A673 (cell line): ENCODE measurements at regions not wholly inside any gene's neighbourhood (a gene's known extent, or its start where the extent isn't known, plus 50 kb on each side); places are given as distances from the start of the nearest gene placed in this dataset.

Experiments
- BruUV-seq: library from RNA; stranded (reverse); fragments of 400-500 nt; replicated peaks from 2 replicates; lab custom pipeline; 2021; lab: Mats Ljungman, UMichigan
- CTCF ChIA-PET: fragments of 300-600 bp; sonication (Branson Sonifier 250); formaldehyde crosslinking; loops from one replicate; lab custom pipeline; 2022; ENCODE audit warnings: antibody characterized with exemption; lab: Charles Lee
- POLR2A ChIA-PET: fragments of 300-600 bp; sonication (Branson Sonifier 250); formaldehyde crosslinking; loops from one replicate; lab custom pipeline; 2022; ENCODE audit warnings: antibody characterized with exemption; ENCODE audit not compliant: low non-redundant PET; lab: Charles Lee
- DNase-seq: peaks from one replicate; pipeline ENCODE4 v3.0.0-alpha.2; 2015; ENCODE audit warnings: low spot score
- H3K27ac ChIP-seq: fragments of 200-600 bp; sonication (generic); 2 replicates; pipeline ENCODE4 v1.5.1; 2016; ENCODE audit warnings: mixed run types, low read depth, mild to moderate bottlenecking, mixed read lengths, antibody characterized with exemption, low read length; ENCODE audit not compliant: poor library complexity, severe bottlenecking
- H3K27me3 ChIP-seq: fragments of 200-600 bp; sonication (generic); replicated peaks from 2 replicates; pipeline ENCODE4 v1.6.1; 2017; ENCODE audit warnings: mixed run types, low read depth, mild to moderate bottlenecking, mixed read lengths, antibody characterized with exemption, low read length; ENCODE audit not compliant: insufficient read depth, poor library complexity
- H3K36me3 ChIP-seq: fragments of 200-600 bp; sonication (generic); 2 replicates; pipeline ENCODE4 v1.6.1; 2016; ENCODE audit warnings: mixed run types, mild to moderate bottlenecking, mixed read lengths, antibody characterized with exemption, low read length; ENCODE audit not compliant: insufficient read depth, poor library complexity, severe bottlenecking
- H3K4me1 ChIP-seq: fragments of 200-600 bp; sonication (generic); 2 replicates; pipeline ENCODE4 v1.6.1; 2017; ENCODE audit warnings: mixed run types, mild to moderate bottlenecking, mixed read lengths, antibody characterized with exemption, low read length; ENCODE audit not compliant: insufficient read depth, poor library complexity, severe bottlenecking
- H3K4me3 ChIP-seq: fragments of 200-600 bp; sonication (generic); 2 replicates; pipeline ENCODE4 v1.5.1; 2016; ENCODE audit warnings: low read depth, mixed run types, mild to moderate bottlenecking, mixed read lengths, low read length; ENCODE audit not compliant: poor library complexity, severe bottlenecking
- H3K9me3 ChIP-seq: fragments of 200-600 bp; sonication (generic); 2 replicates; pipeline ENCODE4 v1.6.1; 2016; ENCODE audit warnings: mixed run types, low read depth, mild to moderate bottlenecking, mixed read lengths, antibody characterized with exemption, low read length; ENCODE audit not compliant: poor library complexity, severe bottlenecking
- EZH2 ChIP-seq: fragments of 200-600 bp; sonication (generic); IDR thresholded peaks from 2 replicates; pipeline ENCODE4 v1.6.1; 2017; ENCODE audit warnings: borderline replicate concordance, low read depth, mild to moderate bottlenecking, mixed read lengths, antibody characterized with exemption, low read length; ENCODE audit not compliant: poor library complexity, severe bottlenecking
- intact Hi-C: fragments of 100-400 bp; cut with micrococcal nuclease; formaldehyde crosslinking; loops from one replicate; pipeline ENCODE4 v1.10.0; 2022; ENCODE audit not compliant: unreplicated experiment
- TF ChIP-seq, protein P1 (sequence below): fragments of 300-800, 200-600 bp; sonication (generic); conservative IDR thresholded peaks from 2 replicates; pipeline ENCODE4 v1.5.1; 2017; ENCODE audit warnings: low read depth, mild to moderate bottlenecking, antibody characterized with exemption, low read length, moderate library complexity, mixed read lengths

DNA sequence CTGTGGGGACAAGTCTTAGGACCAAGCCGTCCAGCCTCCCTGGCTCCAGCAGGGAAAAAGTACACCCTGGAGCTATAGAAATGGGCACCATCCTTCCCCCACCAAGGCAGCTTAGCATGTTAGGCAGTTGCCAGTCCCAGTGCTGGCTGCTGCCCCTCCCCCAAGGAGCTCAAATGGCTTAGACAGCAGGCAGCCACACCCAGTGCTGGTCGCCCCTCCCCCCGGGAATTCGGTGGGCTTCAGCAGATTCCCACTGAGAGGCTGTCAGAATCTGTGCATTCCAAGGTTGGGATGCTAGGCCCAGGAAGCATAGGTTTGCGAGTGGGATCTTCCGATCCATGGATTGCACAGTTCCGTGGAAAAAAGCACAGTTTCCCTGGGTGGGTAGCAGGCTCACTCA, 105.2 kb upstream of the ITGA1 start:
- ChIA-PET CTCF (no interaction called here), POLR2A (no interaction called here)
- DNase-seq: no peak
- no TSS peak for BruUV-seq
- intact Hi-C loops: no loop called here
- Histone ChIP-seq H3K27ac (no peak overlapping the region), H3K27me3 (no peaks in the 10 kb centered on the region), H3K4me1 (no peaks in the 10 kb centered on the region), H3K36me3 (no peaks in the 10 kb centered on the region), H3K9me3 (no peaks in the 10 kb centered on the region), H3K4me3 (no peak overlapping the region)
- TF ChIP-seq, protein P1, sequence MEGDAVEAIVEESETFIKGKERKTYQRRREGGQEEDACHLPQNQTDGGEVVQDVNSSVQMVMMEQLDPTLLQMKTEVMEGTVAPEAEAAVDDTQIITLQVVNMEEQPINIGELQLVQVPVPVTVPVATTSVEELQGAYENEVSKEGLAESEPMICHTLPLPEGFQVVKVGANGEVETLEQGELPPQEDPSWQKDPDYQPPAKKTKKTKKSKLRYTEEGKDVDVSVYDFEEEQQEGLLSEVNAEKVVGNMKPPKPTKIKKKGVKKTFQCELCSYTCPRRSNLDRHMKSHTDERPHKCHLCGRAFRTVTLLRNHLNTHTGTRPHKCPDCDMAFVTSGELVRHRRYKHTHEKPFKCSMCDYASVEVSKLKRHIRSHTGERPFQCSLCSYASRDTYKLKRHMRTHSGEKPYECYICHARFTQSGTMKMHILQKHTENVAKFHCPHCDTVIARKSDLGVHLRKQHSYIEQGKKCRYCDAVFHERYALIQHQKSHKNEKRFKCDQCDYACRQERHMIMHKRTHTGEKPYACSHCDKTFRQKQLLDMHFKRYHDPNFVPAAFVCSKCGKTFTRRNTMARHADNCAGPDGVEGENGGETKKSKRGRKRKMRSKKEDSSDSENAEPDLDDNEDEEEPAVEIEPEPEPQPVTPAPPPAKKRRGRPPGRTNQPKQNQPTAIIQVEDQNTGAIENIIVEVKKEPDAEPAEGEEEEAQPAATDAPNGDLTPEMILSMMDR: no peak
- TF ChIP-seq EZH2: no peak

DNA sequence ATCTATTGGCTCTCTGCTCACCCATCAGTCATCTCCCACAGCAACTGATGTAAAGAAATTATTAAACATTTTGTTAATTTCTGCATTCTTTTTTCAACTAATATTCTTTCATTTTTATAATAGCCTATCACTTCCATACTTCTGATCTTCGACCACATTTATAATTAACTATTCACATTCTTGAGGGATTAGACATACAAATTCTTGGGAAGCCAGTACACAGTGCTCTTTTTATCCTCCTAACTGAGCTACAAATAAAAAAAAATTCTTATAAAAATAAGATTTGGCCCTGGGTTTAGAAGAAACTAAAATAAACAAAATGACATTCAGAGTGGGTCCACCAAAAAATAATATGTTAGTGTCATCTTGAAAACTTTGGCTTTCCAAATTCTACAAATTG, 103.7 kb upstream of the ITGA1 start:
- Histone ChIP-seq H3K4me3 (no peak overlapping the region), H3K36me3 (no peaks in the 10 kb centered on the region), H3K4me1 (no peaks in the 10 kb centered on the region), H3K9me3 (no peaks in the 10 kb centered on the region), H3K27ac (no peak overlapping the region), H3K27me3 (no peaks in the 10 kb centered on the region)
- no TSS peak for BruUV-seq
- DNase-seq: no peak
- no peak for TF ChIP-seq EZH2
- TF ChIP-seq, protein P1: no peak
- CTCF ChIA-PET: no interaction called here
- intact Hi-C loops: no loop called here
- POLR2A ChIA-PET: interaction anchor here (0.5 kb wide), 1 partner anchor 247 kb away, joined by 4 read pairs; no protein-coding TSS in a partner anchor

DNA sequence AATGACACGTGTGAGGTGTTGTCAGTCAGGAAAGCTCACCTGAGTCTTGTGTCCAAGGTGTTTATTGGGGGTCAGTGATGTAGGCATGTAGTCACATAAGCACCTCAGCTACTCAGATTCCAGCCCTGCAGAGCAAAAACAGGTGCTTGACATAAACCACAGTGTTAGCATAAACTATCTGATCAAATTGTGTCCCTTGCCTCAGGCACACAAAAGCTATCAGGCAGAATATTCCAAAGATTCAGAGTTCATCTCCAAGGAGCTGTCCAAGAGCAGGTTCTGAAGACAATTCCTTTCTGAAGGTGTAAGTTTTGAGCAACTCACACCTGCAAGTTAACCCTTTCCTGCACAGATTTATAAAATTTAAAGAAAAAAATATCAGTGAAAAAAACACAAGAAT, 102.2 kb upstream of the ITGA1 start:
- intact Hi-C loops: no loop called here
- CTCF ChIA-PET: no interaction called here
- no peaks in the 10 kb centered on the region for H3K4me1 ChIP-seq

More for the DNA sequence above, 102.2 kb upstream of the ITGA1 start:
- Histone ChIP-seq H3K4me3 (no peak overlapping the region), H3K27me3 (no peaks in the 10 kb centered on the region), H3K9me3 (no peaks in the 10 kb centered on the region), H3K27ac (no peak overlapping the region), H3K36me3 (no peaks in the 10 kb centered on the region)
- POLR2A ChIA-PET: no interaction called here
- DNase-seq: no peak
- no TSS peak for BruUV-seq
- no peak for TF ChIP-seq EZH2
- TF ChIP-seq, protein P1: no peak
